Activated CD8-positive, alpha-beta T cell treated with anti-CD3 and anti-CD28 coated beads for 36 hours (primary cell): ENCODE measurements at regions not wholly inside any gene's neighbourhood (a gene's known extent, or its start where the extent isn't known, plus 50 kb on each side); places are given as distances from the start of the nearest gene placed in this dataset.

Experiments
- ATAC-seq: fragments of 200-7000 bp; cut with Tn5 transposase; one replicate; pipeline ENCODE4 v1.10.0; 2021; ENCODE audit warnings: mild to moderate bottlenecking, moderate library complexity
- CTCF ChIA-PET: fragments of 350-600 bp; sonication (Branson Sonifier 250); formaldehyde crosslinking; loops from one replicate; lab custom pipeline; 2021; ENCODE audit warnings: antibody characterized with exemption; lab: Charles Lee
- POLR2A ChIA-PET: fragments of 350-600 bp; sonication (Branson Sonifier 250); formaldehyde crosslinking; loops from one replicate; lab custom pipeline; 2021; ENCODE audit warnings: antibody characterized with exemption; lab: Charles Lee
- DNase-seq: peaks from one replicate; pipeline ENCODE4 v3.0.0-alpha.2; 2020
- H3K27ac Mint-ChIP-seq: one replicate; pipeline ENCODE4 v1.8.0; 2021; ENCODE audit warnings: mild to moderate bottlenecking, mixed read lengths
- H3K27me3 Mint-ChIP-seq: one replicate; pipeline ENCODE4 v1.8.0; 2021; ENCODE audit warnings: mixed read lengths
- H3K36me3 Mint-ChIP-seq: one replicate; pipeline ENCODE4 v1.8.0; 2021; ENCODE audit warnings: low read depth, mixed read lengths
- H3K4me1 Mint-ChIP-seq: one replicate; pipeline ENCODE4 v1.8.0; 2021; ENCODE audit warnings: low read depth, mixed read lengths
- H3K4me3 Mint-ChIP-seq: one replicate; pipeline ENCODE4 v1.8.0; 2021; ENCODE audit warnings: mild to moderate bottlenecking, moderate library complexity, mixed read lengths
- H3K9me3 Mint-ChIP-seq: one replicate; pipeline ENCODE4 v1.8.0; 2021; ENCODE audit warnings: mixed read lengths
- intact Hi-C: fragments of 100-400 bp; cut with micrococcal nuclease; formaldehyde crosslinking; loops from one replicate; pipeline ENCODE4 v1.10.0; 2022
- TF ChIP-seq, protein P1 (sequence below): fragments of 200-600 bp; IDR thresholded peaks from one replicate; pipeline ENCODE4 v1.8.0; 2022; ENCODE audit warnings: antibody characterized with exemption, mild to moderate bottlenecking

GRCh38 chr1:14377386-14377785 is 221.1 kb upstream of the KAZN start:
- H3K27me3 Mint-ChIP-seq = no peaks in the 10 kb centered on the region
- intact Hi-C loops = no loop called here
- no peak overlapping the region for H3K27ac Mint-ChIP-seq
- H3K4me1 Mint-ChIP-seq = no peaks in the 10 kb centered on the region
- ChIA-PET POLR2A (no interaction called here), CTCF (no interaction called here)
- DNase-seq = no peak
- TF ChIP-seq, protein P1, sequence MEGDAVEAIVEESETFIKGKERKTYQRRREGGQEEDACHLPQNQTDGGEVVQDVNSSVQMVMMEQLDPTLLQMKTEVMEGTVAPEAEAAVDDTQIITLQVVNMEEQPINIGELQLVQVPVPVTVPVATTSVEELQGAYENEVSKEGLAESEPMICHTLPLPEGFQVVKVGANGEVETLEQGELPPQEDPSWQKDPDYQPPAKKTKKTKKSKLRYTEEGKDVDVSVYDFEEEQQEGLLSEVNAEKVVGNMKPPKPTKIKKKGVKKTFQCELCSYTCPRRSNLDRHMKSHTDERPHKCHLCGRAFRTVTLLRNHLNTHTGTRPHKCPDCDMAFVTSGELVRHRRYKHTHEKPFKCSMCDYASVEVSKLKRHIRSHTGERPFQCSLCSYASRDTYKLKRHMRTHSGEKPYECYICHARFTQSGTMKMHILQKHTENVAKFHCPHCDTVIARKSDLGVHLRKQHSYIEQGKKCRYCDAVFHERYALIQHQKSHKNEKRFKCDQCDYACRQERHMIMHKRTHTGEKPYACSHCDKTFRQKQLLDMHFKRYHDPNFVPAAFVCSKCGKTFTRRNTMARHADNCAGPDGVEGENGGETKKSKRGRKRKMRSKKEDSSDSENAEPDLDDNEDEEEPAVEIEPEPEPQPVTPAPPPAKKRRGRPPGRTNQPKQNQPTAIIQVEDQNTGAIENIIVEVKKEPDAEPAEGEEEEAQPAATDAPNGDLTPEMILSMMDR = no peak
- H3K4me3 Mint-ChIP-seq = no peak overlapping the region
- H3K36me3 Mint-ChIP-seq = no peaks in the 10 kb centered on the region
- ATAC-seq = no peak
- peaks cover 24% of the 10 kb centered on the region for H3K9me3 Mint-ChIP-seq

DNA sequence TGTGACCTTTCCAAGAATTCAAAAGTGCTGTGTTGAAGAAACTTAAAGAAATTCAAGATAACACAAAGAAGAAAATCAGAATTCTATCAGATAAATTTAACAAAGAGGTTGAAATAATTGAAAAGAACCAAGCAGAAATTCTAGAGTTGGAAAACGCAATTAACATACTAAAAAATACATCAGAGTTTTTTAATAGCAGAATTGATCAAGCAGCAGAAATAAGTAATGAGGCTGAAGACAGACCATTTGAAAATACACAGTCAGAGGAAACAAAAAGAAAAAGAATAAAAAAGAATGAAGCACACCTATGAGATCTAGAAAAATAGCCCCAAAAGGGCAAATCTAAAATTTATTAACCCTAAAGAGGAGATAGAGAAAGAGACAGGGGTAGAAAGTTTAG is 218.1 kb upstream of the KAZN start:
- no peak for DNase-seq

DNA sequence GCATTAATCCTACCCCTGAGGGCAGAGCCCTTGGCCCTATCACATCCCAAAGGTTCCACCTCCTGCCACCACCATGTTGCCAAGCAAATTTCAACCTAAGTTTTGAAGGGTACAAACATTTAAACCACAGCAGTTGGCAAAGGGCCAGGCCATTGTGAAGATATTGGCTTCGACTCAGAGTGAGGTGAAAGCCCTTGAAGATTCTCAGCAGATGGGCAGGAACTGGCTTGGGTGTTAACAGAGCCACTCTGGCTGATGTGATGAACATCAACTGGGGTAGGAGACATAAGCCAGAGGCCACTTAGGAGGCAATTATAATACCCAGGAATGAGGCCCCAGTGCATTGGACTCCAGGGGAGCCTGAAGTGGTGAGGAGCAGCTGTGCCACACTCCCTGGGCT is 207.7 kb upstream of the KAZN start:
- no peaks in the 10 kb centered on the region for H3K9me3 Mint-ChIP-seq
- no peak overlapping the region for H3K4me3 Mint-ChIP-seq
- ATAC-seq = no peak
- no peak for DNase-seq
- peaks cover 8% of the 10 kb centered on the region for H3K27me3 Mint-ChIP-seq
- no peak overlapping the region for H3K27ac Mint-ChIP-seq
- POLR2A ChIA-PET = no interaction called here
- TF ChIP-seq, protein P1 = no peak
- CTCF ChIA-PET = no interaction called here
- H3K36me3 Mint-ChIP-seq = no peaks in the 10 kb centered on the region
- H3K4me1 Mint-ChIP-seq = no peaks in the 10 kb centered on the region
- intact Hi-C loops = no loop called here

More for the DNA sequence above, 218.1 kb upstream of the KAZN start:
- no peaks in the 10 kb centered on the region for H3K27me3 Mint-ChIP-seq
- TF ChIP-seq, protein P1 = no peak
- ATAC-seq = no peak
- no peak overlapping the region for H3K4me3 Mint-ChIP-seq
- H3K4me1 Mint-ChIP-seq = no peaks in the 10 kb centered on the region
- ChIA-PET POLR2A (no interaction called here), CTCF (no interaction called here)
- no peak overlapping the region for H3K27ac Mint-ChIP-seq
- H3K9me3 Mint-ChIP-seq = peaks cover 24% of the 10 kb centered on the region
- intact Hi-C loops = no loop called here
- H3K36me3 Mint-ChIP-seq = no peaks in the 10 kb centered on the region

- TF ChIP-seq, protein P1 = no peak
- Mint-ChIP-seq H3K4me1 (no peaks in the 10 kb centered on the region), H3K27ac (no peak overlapping the region), H3K36me3 (no peaks in the 10 kb centered on the region), H3K9me3 (no peaks in the 10 kb centered on the region), H3K27me3 (peaks cover 8% of the 10 kb centered on the region), H3K4me3 (no peak overlapping the region)
- ChIA-PET CTCF (no interaction called here), POLR2A (no interaction called here)
- ATAC-seq (no peak), DNase-seq (no peak)
- intact Hi-C loops = no loop called here
These were observed 206.2 kb upstream of the KAZN start for GRCh38 chr1:14392161-14392858.

GRCh38 chr1:14392859-14393365 is 205.6 kb upstream of the KAZN start:
- DNase-seq (no peak), ATAC-seq (no peak)
- CTCF ChIA-PET = no interaction called here
- Mint-ChIP-seq H3K9me3 (no peaks in the 10 kb centered on the region), H3K27me3 (peaks cover 8% of the 10 kb centered on the region), H3K4me1 (no peaks in the 10 kb centered on the region), H3K27ac (no peak overlapping the region), H3K36me3 (no peaks in the 10 kb centered on the region), H3K4me3 (no peak overlapping the region)
- TF ChIP-seq, protein P1 = no peak
- POLR2A ChIA-PET = no interaction called here
- intact Hi-C loops = no loop called here
